ENCODE measurements at regions not wholly inside any gene's neighbourhood (a gene's known extent, or its start where the extent isn't known, plus 50 kb on each side); places are given as distances from the start of the nearest gene placed in this dataset.

DNA sequence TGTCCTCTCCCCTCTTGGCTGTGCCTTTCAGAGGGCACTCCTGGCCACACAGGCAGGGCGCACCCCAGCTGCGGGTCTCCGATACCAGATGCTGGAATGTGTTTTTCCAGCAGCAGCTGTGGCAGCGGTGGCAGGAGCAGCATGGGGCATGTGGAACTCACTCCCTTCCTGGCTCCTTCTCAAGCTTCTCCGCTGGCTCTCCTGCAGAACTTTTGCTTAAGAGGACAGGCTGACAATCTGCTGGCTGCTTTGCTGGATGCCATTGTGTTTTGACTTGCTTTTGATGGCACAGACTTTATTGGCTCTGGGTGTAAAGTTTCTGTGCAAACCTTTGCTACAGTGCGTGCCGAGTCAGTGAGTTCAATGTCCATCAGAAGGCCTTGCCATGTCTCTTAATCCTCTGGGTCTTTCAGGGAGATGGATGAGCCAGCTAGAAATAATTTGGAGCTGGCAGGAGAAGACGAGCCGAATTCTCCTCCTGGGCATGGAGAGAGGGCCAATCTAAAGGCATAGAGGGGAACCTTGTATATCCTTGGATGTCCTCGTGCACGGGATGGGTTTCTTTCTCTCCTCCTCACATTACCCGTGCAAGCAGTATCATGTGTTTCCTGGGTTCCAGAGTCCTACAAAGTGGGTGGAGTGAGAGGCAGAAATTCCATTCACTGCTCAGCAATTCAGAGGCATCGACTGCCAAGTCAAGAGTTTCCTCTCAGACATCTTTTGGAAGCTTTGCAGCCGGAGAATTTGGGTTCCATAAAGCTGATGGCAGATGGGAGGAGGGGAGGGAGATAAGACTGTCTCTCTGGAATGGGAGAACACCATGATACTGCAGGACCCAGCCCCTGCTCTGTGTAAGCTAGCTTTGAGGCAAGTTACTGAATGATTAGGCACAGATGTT lies 231.2 kb downstream of the FGF9 start:
- no peak for TF ChIP-seq CTCF (IDR thresholded peaks at IDR 0.05)
- TF ChIP-seq EZH2 (IDR thresholded peaks at IDR 0.05; ENCODE audit: borderline replicate concordance, insufficient read depth, low read depth, low read length, poor library complexity, severe bottlenecking), result no peak

All from B cell (primary cell).